ENCODE measurements at regions not wholly inside any gene's neighbourhood (a gene's known extent, or its start where the extent isn't known, plus 50 kb on each side); places are given as distances from the start of the nearest gene placed in this dataset.

- no peak for DNase-seq (ENCODE audit: low read depth, low spot score)
Measured at GRCh38 chr12:34526946-34527345, 504.6 kb downstream of the ALG10 start.

DNA sequence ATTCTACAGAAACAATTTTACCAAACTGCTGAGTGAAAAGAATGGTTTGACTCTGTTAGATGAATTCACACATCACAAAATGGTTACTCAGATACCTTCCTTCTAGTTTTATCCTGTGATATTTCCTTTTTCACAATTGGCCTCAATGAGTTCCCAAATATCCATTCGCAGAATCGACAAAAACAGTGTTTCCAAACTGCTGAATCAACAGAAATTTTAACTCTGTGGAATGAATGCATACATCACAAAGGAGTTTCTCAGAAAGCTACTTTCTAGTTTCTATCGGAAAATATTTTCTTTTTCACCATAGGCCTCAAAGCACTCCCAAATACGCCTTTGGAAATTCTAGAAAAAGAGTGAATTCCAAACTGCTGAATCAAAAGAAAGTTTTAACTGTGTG is 525.0 kb downstream of the ALG10 start:
- DNase-seq (ENCODE audit: low read depth, low spot score) = no peak

DNA sequence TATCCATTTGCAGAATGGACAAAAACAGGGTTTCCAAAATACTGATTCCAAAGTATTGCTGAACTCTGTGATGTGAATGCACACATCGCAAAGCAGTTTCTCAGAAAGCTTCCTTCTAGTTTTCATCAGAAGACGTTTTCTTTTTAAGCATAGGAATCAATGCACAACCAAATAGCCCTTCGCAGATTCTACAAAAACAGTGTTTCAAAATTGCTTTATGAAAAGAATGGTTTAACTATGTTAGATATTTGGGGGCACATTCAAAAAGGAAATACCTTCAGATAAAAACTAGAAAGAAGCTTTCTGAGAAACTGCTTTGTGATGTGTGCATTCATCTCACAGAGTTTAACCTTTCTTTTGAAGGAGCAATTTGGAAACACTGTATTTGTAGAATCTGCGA is 569.7 kb downstream of the ALG10 start:
- no peak for DNase-seq (ENCODE audit: low read depth, low spot score)

DNA sequence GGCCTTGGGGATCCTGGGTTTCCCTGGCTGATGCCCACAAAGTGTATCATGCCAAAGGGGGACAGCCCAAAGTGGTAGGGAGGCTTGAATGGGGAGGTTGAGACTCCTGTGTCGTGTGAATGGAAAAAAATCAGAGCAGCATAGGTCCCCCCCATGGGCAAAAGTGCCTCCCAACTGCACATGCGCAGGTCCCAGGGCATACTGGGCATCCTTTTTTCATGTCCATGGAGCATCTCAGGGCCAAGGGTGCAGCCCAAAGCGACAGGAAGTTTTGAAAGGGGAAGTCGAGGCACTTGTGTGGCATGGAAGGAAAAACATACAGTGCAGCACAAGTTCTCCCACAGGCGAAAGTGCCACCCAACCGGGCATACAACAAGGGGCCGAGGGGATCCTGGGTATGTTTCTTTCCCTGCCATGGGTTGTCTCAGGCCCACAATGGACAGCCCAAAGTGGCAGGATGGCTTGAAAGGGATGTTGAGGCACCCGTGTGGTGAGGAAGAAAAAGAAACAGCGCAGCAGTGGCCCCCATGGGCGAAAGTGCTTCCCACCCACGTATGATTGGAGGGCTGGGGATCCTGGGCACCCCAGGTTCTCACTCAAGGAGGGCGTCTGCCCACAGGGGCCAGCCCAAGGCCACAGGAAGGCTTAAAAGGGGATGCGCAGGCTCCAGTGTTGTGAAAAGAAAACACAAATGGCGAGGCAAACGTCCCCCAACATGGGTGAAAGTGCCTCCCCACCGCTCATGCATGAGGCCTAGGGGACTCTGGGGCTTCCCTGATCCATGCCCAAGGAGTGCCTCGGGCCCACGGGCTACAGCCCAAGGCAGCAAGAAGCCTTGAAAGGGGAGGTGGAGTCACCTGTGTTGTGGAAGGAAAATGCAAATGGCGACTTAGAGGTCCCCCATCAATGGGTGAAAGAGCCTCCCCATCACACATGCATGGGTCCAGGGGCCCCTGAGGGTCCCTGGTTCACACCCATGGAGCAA is 573.7 kb downstream of the ALG10 start:
- no peak for DNase-seq (ENCODE audit: low read depth, low spot score)

- no peak for DNase-seq (ENCODE audit: low read depth, low spot score)
Measured at GRCh38 chr12:34597548-34598351, 575.5 kb downstream of the ALG10 start.

DNA sequence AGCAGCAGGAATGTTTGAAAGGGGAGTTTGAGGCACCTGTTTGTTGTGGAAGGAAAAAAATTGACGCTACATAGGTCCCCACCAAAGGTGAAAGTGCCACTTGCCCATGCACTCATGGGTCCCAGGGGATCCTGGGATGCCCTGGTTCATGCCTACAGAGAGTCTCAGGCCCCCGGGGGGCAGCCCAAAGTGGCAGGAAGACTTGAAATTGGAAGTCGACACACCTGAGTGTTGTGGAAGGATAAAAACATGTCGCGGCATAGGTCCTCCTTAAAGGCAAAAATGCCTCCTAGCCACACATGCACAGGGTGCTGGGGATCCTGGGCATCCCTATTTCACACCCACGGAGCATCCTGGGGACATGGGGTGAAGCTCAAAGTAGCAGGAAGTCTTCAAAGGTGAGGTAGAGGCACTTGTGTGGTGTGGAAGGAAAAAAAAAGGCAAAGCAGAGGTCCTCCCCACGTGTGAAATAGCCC is 576.1 kb downstream of the ALG10 start:
- no peak for DNase-seq (ENCODE audit: low read depth, low spot score)

- no peak for DNase-seq (ENCODE audit: low read depth, low spot score)
Measured at GRCh38 chr12:34598851-34599529, 576.7 kb downstream of the ALG10 start.

- no peak for DNase-seq (ENCODE audit: low read depth, low spot score)
Measured at GRCh38 chr12:34599530-34600513, 577.5 kb downstream of the ALG10 start.

DNA sequence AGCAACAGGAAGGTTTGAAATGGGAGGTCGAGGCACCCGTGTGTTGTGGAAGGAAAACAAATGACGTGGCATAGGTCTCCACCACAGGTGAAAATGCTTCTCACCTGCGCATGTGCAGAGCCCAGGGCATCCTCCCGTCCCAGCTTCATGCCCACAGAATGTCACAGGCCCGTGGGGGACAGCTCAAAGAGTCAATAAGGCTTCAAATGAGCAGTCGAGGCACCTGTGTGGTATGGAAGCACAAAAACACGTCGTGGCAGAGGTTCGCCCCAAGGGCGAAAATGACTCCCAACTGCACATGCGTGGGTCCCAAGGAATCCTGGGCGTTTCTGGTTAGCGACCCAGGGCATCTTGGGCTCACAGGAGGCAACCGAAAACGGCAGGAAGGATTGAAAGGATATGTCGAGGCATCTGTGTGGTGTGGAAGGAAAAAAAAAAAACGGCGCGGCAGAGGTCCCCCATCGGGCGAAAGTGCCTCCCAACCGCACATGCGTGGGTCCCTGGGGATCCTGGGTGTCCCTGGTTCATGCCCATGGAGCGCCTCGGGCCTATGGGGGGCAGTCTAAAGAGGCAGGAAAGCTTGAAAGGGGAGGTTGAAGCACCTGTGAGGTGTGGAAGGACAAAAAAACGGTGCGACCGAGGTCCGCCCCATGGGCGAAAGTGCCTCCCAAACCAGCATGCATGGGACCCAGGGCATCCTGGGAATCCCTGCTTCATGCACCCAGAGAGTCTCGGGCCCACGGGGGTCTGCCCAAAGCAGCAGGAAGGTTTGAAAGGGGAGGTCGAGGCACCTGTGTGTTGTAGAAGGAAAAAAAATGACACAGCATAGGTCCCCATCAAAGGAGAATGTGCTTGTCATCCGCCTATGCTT is 578.5 kb downstream of the ALG10 start:
- no peak for DNase-seq (ENCODE audit: low read depth, low spot score)

- no peak for DNase-seq (ENCODE audit: low read depth, low spot score)
Measured at GRCh38 chr12:34601689-34602088, 579.4 kb downstream of the ALG10 start.

GRCh38 chr12:34602213-34602940 is 580.1 kb downstream of the ALG10 start:
- DNase-seq (ENCODE audit: low read depth, low spot score) = no peak

DNA sequence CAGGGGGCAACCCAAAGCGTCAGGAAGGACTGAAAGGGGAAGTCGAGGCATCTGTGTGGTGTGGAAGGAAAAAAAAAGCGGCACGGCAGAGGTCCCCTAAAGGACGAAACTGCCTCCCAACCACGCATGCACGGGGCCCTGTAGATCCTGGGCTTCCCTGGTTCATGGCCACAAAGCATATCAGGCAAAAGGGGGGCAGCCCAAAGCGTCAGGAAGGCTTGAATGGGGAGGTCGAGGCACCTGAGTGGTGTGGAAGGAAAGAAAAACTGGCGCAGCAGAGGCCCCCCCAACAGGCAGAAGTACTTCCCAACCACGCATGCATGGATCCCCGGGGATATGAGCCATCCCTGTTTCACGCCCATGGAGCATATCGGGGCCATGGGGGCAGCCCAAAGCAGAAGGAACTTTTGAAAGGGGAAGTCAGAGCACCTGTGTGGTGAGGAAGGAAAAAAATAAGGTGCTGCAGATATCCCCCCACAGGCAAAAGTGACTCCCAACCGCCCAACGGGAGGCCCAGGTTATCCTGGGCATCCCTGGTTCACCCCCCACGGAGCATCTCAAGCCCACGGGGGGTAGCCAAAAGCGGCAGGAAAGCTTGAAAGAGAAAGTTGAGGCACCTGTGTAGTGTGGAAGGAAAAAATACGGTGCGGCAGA is 581.2 kb downstream of the ALG10 start:
- DNase-seq (ENCODE audit: low read depth, low spot score) = no peak

DNA sequence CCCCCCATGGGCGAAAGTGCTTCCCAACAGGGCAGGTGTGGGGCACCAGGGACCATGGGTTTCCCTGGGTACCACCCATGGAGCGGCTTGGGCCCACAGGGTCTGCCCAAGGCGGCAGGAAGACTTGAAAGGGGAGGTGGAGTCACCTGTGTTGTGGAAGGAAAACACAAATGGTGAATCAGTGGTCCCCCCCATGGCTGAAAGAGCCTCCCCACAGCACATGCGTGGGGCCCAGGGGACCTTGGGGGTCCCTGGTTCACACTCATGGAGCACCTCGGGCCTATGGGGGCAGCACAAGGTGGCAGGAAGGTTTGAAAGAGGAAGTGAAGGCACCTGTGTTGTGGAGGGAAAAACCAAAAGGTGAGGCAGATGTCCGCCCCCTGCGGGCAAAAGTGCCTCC is 581.9 kb downstream of the ALG10 start:
- no peak for DNase-seq (ENCODE audit: low read depth, low spot score)

DNA sequence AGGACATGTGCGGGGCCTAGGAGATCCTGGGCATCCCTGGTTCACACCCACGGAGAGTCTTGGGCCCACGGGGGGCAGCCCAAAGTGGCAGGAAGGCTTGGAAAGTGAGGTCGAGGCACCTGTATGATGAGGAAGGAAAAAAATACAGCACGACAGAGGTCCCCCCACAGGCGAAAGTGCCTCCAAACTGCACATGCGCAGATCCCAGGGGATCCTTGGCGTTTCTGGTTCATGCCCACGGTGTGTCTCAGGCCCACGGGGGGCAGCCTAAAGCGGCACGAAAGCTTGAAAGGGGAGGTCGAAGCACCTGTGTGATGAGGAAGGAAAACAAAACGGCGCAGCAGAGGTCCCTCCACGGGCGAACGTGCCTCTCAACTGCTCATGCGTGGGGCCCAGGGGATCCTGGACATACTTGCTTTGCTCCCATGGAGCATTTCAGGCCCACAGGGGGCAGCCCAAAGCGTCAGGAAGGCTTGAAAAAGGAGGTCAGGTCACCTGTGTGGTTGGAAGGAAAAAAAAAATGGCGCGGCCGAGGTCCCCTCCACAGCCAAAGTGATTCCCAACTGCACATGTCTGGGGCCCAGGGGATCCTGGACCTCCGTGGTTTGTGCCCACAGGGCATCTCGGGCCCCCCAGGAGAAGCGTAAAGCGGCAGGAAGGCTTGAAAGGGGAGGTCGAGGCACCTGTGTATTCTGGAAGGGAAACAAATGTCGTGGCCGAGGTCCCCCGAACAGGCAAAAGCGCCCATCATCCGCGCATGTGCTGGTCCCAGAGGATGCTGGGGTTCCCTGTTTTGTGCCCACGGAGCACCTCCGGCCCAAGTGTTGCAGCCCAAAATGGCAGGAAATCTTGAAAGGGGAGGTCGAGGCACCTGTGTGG is 582.6 kb downstream of the ALG10 start:
- DNase-seq (ENCODE audit: low read depth, low spot score) = no peak

- DNase-seq (ENCODE audit: low read depth, low spot score) = no peak
Measured at GRCh38 chr12:34605510-34605887, 583.2 kb downstream of the ALG10 start.

DNA sequence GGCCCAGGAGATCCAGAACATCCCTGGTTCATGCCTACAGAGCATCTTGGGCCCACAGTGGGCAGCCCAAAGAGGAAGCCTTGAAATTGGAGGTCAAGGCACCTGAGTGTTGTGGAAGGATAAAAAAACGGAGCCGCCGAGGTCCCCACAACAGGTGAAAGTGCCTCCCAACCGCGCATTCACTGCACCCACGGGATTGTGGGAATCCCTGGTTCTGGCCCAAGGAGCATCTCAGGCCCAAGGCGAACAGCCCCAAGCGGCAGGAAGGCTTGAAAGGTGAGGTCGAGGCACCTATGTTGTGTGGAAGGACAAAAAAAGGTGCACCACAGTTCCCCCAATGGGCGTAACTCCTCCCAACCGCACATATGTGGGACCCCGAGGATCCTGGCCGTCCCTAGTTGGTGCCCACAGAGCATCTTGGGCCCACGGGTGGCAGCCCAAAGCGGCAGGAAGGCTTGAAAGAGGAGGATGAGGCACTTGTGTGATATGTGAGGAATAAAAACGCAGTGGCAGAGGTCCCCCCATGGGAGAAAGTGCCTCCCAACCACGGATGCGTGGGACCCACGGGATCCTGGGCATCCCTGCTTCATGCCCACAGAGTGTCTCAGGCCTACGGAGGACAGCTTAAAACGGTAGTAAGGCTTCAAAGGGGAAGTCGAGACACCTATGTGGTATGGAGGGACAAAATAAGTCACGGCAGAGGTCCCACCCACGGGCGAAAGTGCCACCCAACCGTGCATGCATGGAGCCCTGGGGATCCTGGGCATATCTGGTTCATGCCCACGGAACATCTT is 583.9 kb downstream of the ALG10 start:
- no peak for DNase-seq (ENCODE audit: low read depth, low spot score)

Data from ELF-1 (cell line).